C4-2B (cell line): ENCODE measurements at regions not wholly inside any gene's neighbourhood (a gene's known extent, or its start where the extent isn't known, plus 50 kb on each side); places are given as distances from the start of the nearest gene placed in this dataset.

Experiments
- CTCF ChIP-seq: fragments of 450-650 bp; conservative IDR thresholded peaks from 2 replicates; pipeline ENCODE4 v1.5.1; 2017; ENCODE audit warnings: mild to moderate bottlenecking
- ZFX ChIP-seq: fragments of 450-650 bp; IDR thresholded peaks from 2 replicates; pipeline ENCODE4 v1.6.1; 2017

DNA sequence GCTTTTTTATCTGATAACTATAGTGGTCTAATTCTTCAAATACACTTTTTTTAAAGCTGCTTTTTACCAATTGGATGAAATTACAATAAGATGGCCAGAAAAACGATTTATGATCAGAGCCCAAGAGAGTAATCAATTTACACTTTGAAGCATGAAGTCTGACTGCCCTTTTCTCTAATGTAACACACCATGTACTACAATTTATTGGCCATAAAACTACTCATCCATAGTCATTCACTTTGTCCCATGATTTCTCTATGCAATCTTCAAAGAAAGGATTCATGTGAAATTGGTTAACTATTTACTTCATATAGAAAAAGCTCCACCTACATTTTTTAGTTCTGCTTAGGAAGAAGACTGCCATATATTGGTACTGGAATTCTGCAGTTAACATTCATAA is 73.6 kb upstream of the CAST start:
- TF ChIP-seq CTCF: no peak
- TF ChIP-seq ZFX: no peak
